T47D (cell line): ENCODE measurements at regions not wholly inside any gene's neighbourhood (a gene's known extent, or its start where the extent isn't known, plus 50 kb on each side); places are given as distances from the start of the nearest gene placed in this dataset.
"Not testable (repeated sequence)": the region's sequence is repeated elsewhere in the genome, so short reads cannot be mapped to it uniquely, and the experiment has no call there.

ENCODE experiments used
- DNase-seq, 2 experiments: peaks; one replicate each; pipeline versions ENCODE4 v3.0.0 to v3.0.0-alpha.2; 2011 to 2012; ENCODE audit warnings: low read depth in 1 of 2, low spot score in 1 of 2
- JUND ChIP-seq: IDR thresholded peaks from 2 replicates; pipeline ENCODE4 v1.6.1; 2012; ENCODE audit warnings: low read depth
- in situ Hi-C: cut with HindIII; loops from 2 replicates; pipeline ENCODE4 v1.10.0; 2016; ENCODE audit warnings: low sequenced_read_pairs, low pct_unique_long_range_greater_than_20kb

DNA sequence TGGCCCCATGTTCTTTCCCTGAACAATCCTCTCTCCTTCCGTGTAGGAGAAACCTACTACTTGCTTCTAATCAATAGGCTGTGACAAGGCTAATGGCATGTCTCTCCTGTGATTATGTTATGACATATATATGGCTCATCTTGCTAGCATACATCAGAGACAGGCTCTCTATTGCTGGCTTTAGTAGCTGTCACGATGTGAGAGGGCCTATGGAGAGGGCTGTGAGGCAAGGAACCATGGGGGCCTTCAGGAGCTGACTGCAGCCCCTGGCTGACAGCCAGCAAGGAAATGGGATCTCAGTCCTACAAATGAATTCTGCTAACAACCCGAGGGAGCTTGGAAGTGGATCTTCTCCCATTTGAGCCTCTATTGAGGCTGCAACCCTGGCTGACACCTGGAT, 96.3 kb downstream of the EOMES start:
- no peak for DNase-seq
- no peak for TF ChIP-seq JUND
- in situ Hi-C loops: no loop called here

- in situ Hi-C loops: no loop called here
- DNase-seq: no peak
- no peak for TF ChIP-seq JUND
Measured at GRCh38 chr3:27623085-27623753, 98.9 kb downstream of the EOMES start.

GRCh38 chr3:27617552-27617951, 104.6 kb downstream of the EOMES start:
- in situ Hi-C loops: no loop called here
- DNase-seq: no peak
- no peak for TF ChIP-seq JUND

GRCh38 chr3:27616031-27616430, 106.1 kb downstream of the EOMES start:
- in situ Hi-C loops: no loop called here
- TF ChIP-seq JUND: no peak
- DNase-seq: no peak

GRCh38 chr3:27615555-27615954, 106.6 kb downstream of the EOMES start:
- DNase-seq: no peak
- in situ Hi-C loops: no loop called here
- no peak for TF ChIP-seq JUND

DNA sequence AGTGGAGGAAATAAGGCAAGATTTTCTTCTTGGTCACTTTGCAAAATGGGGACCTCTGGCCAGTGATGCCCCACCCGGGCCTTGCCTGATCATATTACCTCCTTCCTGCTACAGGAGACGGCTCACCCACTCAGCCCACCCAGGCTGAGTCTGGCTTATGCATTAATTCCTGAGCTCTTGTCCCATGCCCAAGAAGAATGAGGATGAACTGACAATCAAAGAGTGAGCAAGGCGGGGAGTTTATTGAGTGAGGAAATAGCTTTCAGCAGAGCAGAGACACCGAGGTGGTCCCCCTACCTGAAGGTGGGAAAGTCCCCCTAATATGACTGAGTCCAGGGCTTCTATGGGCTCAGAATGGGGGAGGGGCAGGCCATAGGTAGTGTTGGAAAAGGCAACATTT, 107.5 kb downstream of the EOMES start:
- TF ChIP-seq JUND: no peak
- peak in 1 of 2 experiments; percentile 21 for DNase-seq
- in situ Hi-C loops: no loop called here

- in situ Hi-C loops: no loop called here
- TF ChIP-seq JUND: no peak
- DNase-seq: no peak
Measured at GRCh38 chr3:27613846-27614500, 108.2 kb downstream of the EOMES start.

GRCh38 chr3:27610800-27611525, 111.2 kb downstream of the EOMES start:
- no peak for DNase-seq
- in situ Hi-C loops: no loop called here
- no peak for TF ChIP-seq JUND

DNA sequence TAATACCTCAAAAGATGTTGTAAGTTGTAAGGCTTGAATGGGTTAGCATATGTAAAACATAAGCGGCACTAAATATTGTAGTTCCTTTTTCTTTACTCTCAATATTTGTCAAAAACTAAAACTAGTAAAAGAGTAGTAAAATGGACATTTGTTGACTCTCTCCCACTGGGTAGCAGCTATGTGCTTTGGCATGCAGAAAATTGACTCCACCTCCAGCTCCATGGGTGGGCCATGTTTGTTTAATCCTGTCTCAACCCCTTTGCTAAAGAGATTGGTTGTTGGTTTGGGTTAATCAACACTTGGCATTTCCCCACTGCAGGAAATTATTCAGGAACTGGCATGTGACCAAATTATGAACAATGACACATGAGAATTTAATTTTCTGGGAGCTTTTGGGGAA, 114.8 kb downstream of the EOMES start:
- no peak for TF ChIP-seq JUND
- in situ Hi-C loops: no loop called here
- no peak for DNase-seq

- DNase-seq: no peak
- no peak for TF ChIP-seq JUND
Measured at GRCh38 chr3:27606537-27606936, 115.6 kb downstream of the EOMES start.

DNA sequence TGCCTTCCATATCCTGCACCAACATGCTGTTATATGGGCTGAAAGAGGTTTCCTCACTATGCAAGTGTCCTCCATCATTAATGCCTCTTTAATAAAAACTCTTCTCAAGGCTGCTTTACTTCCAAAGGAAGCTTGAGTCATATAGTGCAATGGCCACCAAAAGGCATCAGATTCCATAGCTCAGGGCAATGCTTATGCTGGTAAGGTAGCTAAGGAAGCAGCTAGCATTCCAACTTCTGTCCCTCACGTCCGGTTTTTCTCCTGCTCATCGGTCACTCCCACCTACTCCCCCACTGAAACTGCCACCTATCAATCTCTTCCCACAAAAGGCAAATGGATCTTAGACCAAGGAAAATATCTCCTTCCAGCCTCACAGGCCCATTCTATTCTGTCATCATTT, 117.1 kb upstream of the SLC4A7 start:
- in situ Hi-C loops, DNase-seq: not testable (repeated sequence)

More at GRCh38 chr3:27606537-27606936, 115.6 kb downstream of the EOMES start:
- in situ Hi-C loops: no loop called here

DNA sequence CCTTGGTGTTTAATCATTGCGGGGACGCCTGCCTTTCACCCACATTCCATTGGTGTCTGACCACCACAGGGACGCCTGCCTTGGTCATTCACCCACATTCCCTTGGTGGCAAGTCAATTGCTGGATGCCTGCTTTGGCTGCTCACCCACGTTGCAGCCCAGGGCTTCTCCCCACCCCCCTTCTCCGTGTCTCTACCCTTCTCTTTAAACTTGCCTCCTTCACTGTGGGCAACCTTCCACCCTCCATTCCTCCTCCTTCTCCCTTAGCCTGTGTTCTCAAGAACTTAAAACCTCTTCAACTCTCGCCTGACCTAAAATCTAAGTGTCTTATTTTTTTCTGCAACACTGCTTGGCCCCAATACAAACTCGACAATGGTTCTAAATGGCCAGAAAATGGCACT, 115.6 kb upstream of the SLC4A7 start:
- DNase-seq, in situ Hi-C loops: not testable (repeated sequence)

- in situ Hi-C loops: no loop called here
- no peak for TF ChIP-seq JUND
- no peak for DNase-seq
Measured at GRCh38 chr3:27596921-27597320, 112.7 kb upstream of the SLC4A7 start.

GRCh38 chr3:27596334-27596841, 112.2 kb upstream of the SLC4A7 start:
- DNase-seq: no peak
- TF ChIP-seq JUND: no peak
- in situ Hi-C loops: no loop called here
